ENCODE measurements at regions not wholly inside any gene's neighbourhood (a gene's known extent, or its start where the extent isn't known, plus 50 kb on each side); places are given as distances from the start of the nearest gene placed in this dataset.

DNA sequence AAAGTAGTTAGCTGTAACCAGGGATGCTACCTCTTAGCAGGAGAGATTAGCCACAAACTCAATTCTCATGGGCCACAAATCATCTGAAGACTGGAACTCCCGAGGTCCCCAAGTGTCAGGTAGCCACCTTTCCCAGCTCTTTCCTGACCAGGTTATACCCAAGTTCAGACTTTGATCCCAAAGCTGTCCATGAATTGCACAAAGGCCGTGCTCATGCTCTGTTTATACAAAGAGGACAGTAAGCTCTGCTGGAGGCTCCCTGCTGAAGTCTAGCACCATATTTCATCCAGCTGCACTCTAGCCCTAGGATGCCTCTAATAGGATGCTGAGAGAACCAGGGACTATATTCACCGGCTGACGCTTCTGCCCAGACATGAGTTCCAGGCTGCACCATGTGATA, 271.0 kb upstream of the ADAMTSL1 start:
- no peak for TF ChIP-seq POLR2A (IDR thresholded peaks at IDR 0.05)
- TF ChIP-seq, protein P1, sequence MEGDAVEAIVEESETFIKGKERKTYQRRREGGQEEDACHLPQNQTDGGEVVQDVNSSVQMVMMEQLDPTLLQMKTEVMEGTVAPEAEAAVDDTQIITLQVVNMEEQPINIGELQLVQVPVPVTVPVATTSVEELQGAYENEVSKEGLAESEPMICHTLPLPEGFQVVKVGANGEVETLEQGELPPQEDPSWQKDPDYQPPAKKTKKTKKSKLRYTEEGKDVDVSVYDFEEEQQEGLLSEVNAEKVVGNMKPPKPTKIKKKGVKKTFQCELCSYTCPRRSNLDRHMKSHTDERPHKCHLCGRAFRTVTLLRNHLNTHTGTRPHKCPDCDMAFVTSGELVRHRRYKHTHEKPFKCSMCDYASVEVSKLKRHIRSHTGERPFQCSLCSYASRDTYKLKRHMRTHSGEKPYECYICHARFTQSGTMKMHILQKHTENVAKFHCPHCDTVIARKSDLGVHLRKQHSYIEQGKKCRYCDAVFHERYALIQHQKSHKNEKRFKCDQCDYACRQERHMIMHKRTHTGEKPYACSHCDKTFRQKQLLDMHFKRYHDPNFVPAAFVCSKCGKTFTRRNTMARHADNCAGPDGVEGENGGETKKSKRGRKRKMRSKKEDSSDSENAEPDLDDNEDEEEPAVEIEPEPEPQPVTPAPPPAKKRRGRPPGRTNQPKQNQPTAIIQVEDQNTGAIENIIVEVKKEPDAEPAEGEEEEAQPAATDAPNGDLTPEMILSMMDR (IDR thresholded peaks at IDR 0.05), result no peak

Measured in uterus (tissue), 2 donors.